ENCODE measurements at regions not wholly inside any gene's neighbourhood (a gene's known extent, or its start where the extent isn't known, plus 50 kb on each side); places are given as distances from the start of the nearest gene placed in this dataset.

DNA sequence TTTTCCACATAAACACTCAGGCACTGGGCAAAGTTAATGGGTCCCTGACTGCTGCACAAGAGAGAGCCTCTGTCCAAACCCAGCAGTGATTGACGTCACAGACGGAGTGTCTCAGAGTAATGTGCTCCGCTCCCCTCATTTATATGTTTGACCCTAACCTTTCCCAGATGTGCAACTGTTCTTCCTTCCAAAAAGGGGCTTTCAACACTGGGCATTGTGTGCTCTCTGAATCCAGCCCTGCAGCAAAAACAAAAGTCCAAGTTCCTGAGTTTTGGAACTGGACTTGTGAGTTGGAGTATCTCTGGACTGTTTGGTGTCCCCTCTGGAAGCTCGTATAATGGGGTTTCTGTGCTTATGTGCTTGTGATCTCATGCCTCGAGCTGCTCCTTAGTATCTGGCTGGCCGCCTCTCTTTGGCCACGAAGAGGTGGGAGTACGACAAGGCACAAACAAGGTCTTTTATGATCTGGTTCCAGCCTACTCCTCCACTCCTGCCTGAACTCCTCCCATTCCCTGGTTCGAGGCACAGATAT is 76.4 kb upstream of the SMIM36 start:
- TF ChIP-seq POLR2A (IDR thresholded peaks at IDR 0.05), result no peak
- TF ChIP-seq, protein P1, sequence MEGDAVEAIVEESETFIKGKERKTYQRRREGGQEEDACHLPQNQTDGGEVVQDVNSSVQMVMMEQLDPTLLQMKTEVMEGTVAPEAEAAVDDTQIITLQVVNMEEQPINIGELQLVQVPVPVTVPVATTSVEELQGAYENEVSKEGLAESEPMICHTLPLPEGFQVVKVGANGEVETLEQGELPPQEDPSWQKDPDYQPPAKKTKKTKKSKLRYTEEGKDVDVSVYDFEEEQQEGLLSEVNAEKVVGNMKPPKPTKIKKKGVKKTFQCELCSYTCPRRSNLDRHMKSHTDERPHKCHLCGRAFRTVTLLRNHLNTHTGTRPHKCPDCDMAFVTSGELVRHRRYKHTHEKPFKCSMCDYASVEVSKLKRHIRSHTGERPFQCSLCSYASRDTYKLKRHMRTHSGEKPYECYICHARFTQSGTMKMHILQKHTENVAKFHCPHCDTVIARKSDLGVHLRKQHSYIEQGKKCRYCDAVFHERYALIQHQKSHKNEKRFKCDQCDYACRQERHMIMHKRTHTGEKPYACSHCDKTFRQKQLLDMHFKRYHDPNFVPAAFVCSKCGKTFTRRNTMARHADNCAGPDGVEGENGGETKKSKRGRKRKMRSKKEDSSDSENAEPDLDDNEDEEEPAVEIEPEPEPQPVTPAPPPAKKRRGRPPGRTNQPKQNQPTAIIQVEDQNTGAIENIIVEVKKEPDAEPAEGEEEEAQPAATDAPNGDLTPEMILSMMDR (IDR thresholded peaks at IDR 0.05), result no peak
